Stimulated activated CD4-positive, alpha-beta T cell treated with anti-CD3 and anti-CD28 coated beads, Interleukin-4, amount 100 ng/mL, for 48 hours (primary cell): ENCODE measurements at regions not wholly inside any gene's neighbourhood (a gene's known extent, or its start where the extent isn't known, plus 50 kb on each side); places are given as distances from the start of the nearest gene placed in this dataset.
"Not testable (repeated sequence)": the region's sequence is repeated elsewhere in the genome, so short reads cannot be mapped to it uniquely, and the experiment has no call there.

Source experiments
- DNase-seq, 2 donors: peaks; one replicate each; pipeline ENCODE4 v3.0.0-alpha.2; 2020; ENCODE audit warnings: low read depth in 2 of 2

DNA sequence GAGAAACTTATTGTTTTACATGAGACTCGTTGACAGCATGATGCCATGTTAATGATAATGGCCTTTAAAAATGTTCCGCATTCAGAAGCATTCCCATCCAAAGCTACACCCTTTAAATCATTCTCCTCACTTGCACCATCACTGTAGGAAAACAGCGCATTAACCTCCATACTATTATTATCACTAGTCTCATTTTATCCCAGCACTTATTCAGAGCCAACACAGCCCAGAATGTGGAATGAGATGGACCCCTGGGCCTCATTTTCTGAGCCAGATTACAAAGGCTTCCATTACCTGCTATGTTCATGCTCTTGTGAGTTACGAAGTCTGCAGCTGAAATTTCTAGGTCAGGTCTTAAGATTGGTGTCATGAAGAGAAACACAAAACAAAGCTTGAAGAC, 159.4 kb downstream of the HS3ST3A1 start:
- DNase-seq, result no peak

DNA sequence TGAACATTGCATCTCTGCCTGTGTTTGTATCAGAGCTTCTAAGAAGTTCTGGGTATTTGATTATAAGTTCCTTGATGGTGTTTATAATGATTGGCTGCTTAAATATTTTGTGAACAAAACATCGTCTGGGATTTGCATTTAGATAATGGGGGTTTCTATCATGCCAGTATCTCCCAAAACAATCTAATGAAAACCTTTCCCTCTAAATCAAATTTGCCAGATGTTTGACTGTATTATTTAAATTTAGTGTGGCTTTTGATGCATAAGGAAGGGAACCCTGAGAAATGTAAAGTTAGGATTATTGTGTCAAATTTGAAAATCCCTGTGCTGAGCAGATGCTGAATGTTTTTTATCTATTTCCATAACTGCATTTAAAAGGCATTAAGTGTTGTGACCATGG, 159.9 kb downstream of the HS3ST3A1 start:
- DNase-seq, result no peak

DNA sequence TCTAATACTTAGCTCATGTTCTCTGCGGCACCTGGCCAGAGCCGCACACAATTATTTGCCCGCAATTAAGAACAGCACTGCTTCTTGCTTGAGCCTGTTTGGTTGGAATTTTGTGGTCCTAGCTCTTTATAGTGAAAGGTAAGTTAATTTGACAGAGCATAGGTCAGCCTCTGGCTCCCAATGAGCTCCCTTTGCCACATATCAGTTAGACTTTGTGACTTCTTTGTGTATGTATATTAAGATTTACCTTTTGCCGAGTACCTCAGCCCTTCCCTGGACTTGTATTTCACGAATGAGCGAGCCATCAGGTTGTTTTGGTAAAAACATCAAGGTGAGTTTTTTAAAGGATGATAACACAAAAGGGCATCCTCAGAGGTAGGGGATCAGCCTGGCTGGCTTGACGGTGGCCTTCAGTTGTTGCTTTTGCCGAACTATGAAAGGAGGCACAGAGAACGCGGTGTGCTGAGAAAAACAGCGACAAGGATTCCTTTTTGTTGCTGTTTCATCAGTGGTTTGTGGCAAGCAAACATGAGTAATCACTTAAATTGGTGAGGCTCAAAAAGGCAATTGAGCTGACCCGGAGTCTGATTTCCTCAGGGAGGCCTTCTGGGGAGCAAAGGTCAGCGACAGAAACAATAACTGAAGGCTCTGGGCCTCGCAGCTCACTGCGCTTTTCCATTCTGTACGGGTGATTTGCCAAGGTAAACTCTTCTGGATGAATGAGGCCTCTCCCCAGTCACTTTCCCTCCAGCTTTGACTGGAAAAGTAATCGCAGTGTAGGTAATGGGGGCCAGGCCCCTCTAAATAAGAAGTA, 163.6 kb downstream of the HS3ST3A1 start:
- no peak for DNase-seq

DNA sequence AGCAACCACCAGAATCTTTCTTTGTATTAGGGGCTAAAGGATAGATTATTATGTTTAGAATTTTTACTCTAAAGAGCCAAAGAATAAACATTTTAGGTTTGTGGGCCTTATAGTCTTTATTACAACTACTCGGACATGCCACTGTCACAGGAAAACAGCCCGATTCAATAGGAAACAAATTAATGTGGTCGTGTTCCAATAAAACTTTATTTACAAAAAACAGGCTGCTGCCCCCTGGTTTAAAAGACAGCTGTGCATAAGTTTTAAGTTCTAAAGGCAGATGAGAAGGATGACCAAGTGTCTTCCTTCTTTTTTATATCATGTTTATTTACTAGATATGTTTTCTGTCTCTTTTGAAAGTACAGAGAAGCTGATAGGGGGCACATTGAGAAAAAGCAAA, 166.5 kb downstream of the HS3ST3A1 start:
- no peak for DNase-seq

DNA sequence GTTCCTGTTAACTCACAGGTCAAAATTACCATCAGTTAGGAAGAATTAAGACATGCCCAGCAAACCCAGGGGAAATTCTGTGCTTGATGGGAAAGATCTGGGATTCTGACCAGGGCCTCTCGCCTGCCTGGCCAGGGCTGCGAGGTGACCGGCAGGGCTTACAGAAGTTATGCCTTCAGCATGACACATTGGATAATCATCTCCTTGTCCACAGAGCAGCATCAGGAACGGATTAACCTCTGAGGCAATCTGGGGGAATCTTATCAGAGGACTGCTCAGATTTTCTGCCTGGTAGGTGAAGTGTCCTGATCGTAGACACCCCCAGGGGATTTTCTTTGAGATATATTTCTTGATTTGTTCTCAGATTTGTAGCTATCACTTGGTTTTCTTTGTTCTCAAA, 172.5 kb downstream of the HS3ST3A1 start:
- DNase-seq, result no peak

DNA sequence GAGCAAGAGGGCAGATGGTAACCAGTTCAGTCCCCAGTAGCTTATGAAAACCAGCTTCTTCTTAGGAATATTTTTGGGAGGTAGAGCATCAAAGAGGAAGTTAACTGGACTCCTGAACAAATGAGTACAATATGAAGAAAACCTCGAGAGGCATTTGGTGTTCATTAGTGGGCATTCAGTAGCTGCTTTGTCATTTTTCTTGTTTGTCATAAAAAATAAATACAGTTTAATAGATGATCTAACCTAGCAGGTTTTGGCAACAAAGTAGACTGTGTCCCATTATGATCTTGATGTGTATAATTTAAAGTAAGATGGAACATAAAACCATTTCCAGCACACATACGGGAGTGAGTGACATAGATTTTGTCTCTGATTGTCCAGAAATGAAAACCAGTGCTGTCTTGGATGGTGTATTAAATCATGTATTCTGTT, 173.1 kb downstream of the HS3ST3A1 start:
- no peak for DNase-seq

DNA sequence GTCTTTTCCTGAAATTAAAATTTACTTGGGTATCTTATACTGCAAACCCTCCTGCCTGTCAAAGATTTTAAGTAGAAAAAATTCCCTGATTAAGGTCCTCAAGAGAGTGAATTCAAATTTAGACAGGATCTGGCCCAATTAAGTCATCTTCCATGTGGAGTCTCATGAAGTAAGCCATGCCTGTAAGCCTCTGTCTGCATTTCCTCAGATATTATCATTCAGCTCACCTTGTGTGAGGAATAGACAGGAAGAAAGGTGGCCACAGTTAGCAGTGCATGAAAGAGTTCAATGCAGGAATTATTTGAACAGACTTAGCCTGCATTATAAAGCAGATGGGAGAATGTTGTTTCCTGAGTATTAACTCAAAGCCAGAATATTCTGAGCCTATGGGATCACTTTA, 174.7 kb downstream of the HS3ST3A1 start:
- DNase-seq, result no peak

DNA sequence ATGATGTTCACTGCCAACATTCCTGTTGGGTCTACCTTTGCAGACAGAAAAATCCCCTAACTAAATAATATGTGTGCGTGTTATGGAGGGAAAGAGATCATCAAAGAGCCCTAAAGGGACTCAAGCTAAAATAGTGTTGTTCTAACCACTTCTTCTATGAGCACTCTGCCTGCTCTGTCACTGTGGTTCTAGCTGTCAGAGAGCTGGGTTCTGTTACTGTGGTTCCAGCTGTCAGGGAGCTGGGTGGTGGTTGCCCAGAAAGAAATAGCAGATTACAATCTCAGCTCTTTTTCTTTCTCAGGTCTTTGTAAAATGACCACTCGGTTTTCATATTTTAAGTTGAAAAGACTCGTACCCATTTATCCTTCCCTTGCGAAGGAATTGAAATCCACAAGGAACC, 176.3 kb downstream of the HS3ST3A1 start:
- no peak for DNase-seq

DNA sequence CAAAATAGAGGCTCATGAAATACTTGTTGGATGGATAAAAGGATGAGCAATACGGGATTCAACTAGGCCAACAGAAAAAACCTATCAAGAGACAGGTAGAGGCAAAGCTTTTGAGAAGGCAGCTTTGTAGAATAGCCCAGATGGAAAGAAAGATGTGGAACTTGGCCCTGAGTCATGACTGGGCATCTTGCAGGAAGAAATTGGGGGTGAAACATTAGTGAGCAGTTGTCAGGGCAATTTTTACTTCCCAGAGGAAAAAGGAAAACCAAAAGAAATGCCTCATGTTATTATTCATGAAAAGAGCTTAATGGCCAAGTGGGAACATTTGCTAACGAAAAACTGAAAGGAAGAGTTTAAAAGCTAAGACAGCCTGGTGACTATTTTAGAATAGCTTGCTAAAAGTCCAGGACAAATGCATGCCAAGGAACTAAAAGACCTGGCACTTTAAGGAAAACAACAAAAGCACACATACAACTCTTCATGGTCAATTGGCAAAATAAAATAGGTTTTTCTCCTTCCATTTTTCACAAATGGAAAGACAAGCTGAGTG, 180.1 kb downstream of the HS3ST3A1 start:
- no peak for DNase-seq

DNA sequence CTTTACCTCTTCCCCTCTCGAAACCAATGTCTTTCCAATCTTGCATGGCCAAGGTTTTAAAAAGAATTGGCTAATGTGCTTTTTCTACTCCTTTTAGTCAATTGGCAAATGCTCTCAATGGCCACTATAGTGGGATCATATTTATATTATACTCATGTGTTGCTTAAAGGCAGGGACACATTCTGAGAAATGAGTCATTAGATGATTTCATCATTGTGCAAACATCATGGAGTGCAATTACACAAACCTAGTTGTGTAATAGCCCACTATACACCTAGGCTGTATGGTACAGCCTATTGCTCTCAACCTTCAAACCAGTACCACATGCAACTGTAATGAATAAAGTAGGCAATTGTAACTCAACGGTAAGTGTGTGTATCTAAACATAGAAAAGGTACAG, 180.9 kb downstream of the HS3ST3A1 start:
- DNase-seq, result no peak

DNA sequence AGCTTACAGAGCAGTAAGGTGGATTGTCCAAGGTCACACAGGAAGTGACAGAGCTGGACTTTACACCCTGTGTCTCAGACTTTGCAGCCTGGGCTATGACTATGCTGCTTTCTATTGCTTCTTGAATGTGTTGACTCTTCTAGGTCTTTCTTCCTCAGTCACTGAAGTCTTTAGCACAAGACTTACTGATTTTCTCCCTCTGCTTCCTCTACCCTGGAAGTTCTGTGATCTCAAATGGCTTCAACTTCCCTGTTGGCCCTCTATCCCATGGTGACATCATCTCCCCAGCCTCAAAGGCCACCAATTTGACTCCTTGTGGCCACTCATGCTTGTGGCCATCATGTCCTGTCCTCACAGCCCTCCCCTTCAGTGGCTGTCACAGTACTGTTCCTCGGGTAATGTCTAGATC, 181.3 kb downstream of the HS3ST3A1 start:
- no peak for DNase-seq

DNA sequence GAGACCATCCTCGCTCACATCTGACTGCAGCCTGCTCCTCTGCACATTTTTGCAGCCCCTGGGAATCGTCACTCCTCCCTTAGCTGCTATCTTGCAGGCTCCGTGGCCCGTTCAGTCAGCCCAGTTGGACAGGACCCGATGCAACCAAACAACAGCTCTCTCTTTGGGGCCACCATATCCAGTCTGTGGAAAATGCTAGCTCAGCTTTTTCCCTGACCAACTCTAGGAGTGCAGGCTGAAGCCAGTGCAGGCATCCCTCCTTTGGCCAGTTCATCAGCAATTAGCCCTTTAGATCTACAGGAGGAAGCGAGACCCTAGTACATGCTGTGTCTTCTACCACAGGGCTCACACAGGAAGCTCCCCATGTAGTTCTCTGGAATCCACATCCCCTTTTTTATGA, 182.1 kb downstream of the HS3ST3A1 start:
- DNase-seq, result no peak

DNA sequence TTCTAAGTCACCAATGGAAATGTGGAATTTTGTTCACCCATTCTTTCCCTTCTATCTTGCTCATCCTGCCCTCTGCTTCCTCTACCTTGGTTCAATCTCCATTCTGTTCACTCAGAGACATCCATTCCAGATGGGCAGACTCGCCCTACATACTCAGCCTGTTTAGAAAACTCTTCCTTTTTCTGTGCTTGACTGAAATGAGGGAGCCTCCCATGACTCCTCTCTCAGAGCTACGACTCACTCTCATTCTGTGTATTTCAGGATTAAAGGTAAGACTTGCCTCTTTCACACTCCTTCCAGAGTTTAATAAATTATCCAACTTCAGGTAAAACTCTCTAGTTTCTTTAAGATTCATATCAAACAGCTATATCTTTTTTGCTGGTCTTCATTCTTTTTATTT, 182.8 kb downstream of the HS3ST3A1 start:
- no peak for DNase-seq

DNA sequence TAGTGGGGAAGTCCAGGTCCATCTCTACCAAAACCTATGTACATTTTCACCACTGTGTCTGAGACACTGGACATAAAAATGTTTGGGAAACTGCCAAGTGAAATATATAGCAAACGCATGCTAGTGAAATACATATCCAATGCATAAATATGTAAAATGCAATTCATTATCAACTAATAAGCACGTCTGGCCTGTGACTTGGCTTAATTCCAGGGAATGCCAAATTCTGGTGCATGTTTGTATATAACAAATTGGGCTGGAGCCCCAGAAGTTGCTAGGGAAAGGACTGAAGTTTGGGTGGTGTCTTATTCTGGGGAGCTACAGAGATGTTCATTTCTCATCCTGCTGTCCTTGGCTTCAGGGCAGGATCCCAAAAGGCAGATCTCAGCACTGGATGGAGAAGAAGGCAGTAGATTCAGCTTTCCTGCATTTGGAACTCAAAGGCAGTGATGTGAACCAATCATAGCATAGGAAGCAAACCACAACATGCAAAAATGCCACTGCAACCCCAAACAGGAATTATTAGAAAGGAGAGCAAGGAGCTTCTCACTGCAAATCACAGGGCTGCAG, 184.3 kb downstream of the HS3ST3A1 start:
- DNase-seq, result no peak

DNA sequence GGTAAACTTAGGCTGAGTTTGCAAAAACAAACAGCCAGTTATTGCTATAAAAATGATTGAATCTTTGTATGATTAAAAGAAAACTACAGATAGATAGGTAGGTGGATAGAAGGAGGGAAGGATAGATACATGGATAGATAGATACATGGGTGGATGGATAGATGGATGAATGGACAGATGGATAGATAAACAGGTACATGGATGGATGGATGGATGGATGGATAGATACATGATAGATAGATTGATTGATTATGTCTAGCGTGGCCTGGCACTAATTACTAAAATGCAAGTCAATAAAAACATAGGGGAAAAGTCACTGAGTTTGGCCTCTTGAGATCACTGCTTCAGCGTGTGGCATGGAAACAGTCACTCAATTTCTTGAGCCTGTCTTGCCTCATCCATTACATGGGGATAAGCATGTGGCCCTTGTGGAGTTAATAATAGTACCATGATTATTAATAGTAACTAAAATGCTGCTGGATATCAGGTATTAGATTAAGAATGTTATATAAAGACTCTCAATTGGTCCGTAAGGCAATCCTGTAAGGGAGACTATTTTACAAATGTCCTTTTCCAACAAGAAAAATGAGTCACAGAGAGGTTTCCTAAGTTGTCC, 184.9 kb downstream of the HS3ST3A1 start:
- no peak for DNase-seq

DNA sequence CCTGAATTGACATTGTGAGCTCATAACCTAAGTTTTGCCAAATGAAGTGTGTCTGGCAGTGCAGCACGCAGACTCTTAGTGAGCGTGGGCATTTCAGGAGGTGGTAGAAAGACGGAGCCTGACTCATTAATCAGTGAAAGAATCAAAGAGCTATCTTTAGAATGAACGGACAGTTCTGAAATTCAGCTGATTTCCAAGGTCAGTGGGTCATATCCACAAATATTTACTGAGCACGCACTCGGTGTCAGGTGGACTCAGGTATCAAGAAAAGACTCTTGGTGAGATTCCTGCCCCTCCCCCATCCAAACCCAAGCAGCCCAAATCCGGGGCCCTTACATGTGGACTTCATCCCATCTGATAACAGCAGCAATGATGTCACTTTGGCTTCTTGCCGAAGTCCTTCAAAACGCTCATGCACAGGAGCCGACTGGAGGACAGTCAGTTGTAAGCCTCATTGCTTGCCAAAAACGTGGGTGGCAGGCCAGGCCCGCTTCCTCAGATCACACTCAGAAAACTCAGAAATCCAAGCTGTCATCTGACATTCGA, 185.8 kb downstream of the HS3ST3A1 start:
- DNase-seq, result no peak

DNA sequence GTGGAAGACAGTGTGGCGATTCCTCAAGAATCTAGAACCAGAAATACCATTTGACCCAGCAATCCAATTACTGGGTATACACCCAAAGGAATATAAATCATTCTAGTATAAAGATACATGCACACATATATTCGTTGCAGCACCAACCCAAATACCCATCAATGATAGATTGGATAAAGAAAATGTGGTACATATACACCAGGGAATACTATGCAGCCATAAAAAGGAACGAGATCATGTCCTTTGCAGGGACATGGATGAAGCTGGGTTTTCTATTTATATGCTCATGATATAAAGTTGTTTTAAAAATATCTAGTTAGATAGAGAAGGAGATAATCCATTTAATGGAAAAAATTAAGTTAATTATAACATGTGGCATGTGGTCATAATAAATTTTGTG, 186.5 kb downstream of the HS3ST3A1 start:
- DNase-seq, result not testable (repeated sequence)

DNA sequence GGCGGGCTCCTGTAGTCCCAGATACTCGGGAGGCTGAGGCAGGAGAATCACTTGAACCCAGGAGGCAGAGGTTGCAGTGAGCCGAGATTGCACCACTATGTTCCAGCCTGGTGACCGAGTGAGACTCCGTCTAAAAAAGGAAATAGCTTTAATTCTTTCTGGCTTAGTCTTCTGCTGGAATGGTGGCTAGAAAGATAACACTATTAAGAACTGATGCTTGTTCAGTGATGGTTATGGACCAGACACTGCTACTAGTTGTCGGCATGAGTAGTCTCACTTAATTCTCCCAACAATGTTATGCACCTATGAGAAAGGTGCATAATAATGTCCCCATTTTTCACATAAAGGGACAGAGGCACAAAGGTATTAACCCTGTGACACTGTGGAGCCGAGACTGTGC, 188.7 kb downstream of the HS3ST3A1 start:
- no peak for DNase-seq

DNA sequence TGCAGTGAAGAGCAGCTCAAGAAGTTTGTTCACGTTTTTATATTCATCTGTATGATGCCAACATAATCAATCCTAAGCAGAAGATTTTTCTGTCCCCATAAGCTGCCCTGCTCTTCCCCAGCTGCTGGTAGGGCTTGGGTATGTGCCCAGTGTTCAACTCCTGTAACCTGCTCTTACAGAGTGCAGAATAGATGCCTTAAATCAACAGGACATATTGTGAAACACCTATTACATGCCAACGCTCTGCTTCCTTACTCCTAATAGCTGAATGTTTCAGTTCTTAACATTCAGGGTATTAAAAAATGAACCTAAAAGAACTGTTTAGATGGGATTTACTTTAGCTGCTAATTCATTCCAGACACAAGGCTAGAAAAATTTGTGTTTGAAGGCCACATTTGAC, 190.9 kb downstream of the HS3ST3A1 start:
- no peak for DNase-seq

DNA sequence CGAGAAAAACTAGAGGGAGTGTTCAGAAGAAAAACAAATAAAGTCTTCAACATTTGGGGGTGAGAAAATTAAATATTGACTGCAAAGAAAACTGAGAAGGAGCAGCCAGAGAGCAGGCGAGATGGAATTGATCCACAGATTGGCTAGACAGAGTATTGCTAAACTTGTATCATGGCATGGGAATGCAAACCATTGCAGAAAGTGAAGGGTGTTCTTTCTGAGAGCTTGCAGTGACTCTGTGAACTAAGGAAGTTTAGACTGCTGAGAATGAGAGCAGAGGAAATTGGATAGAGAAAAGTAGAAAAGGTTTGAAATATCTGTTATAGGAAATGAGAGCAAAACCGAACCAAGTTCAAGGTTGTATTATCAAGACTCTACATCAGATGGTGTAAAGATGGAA, 191.5 kb downstream of the HS3ST3A1 start:
- no peak for DNase-seq

DNA sequence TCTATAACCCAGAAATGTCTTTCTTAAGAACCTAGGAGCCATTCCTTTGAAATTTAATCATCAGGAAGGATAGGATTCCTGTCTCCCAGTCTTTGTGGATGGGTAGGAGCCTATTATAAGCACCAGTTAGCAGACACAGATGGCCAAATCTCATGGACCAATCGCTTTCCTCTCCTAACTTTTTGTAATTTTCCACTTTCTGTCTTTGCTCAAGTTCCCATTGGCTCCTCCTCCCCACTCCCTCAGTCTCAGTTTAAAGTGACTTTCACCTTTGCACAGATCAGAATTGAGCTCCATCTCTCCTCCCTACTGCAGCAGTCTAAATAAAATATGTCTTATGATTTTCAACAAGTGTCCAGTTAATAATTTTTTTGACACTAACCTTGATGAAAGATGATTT, 192.3 kb downstream of the HS3ST3A1 start:
- no peak for DNase-seq

DNA sequence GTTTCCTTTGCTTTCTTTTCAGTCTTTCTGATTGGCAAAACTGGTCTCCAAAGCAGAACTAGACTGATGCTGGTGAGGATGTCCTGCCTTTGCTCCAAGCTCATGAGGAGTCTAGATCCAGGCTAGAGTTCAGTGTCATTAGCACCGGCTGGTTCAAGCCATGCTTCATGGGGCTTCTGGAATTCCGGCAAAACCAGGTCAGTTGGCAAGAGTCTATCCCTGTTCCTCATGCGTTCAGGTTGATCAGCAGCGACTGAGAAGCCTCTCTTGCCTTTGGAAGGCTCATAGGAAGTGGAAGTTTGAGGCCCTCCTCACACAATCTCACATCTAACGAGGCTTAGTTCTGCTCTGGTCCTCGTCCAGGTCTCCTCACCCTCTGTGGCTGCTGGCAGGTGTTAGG, 194.3 kb downstream of the HS3ST3A1 start:
- no peak for DNase-seq

DNA sequence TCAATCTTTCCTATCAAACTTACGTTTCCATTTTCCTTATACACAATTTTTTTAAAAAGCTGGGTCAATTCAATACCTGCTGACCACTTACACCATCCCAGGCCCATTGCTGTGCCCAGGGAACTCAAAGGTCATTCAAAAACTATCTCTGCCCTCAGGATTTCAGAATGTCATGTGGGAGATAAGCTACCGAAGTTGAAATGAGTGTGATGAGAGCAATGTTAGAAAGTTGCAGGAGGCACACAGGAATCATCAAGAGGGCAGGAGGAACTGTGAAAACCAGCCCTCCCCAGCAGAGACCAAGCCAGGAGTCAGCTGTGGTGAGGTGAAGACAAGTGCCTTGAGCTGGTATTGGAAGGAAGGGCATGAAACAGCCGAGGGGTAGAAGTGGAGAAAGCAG, 195.9 kb downstream of the HS3ST3A1 start:
- DNase-seq, result no peak
